HG03457 (cell line): ENCODE measurements at regions not wholly inside any gene's neighbourhood (a gene's known extent, or its start where the extent isn't known, plus 50 kb on each side); places are given as distances from the start of the nearest gene placed in this dataset.

Source experiments
- ATAC-seq: cut with Tn5 transposase; IDR thresholded peaks from one replicate; pipeline ENCODE4 v1.9.1; 2021; ENCODE audit warnings: moderate number of reproducible peaks; ENCODE audit not compliant: unreplicated experiment

DNA sequence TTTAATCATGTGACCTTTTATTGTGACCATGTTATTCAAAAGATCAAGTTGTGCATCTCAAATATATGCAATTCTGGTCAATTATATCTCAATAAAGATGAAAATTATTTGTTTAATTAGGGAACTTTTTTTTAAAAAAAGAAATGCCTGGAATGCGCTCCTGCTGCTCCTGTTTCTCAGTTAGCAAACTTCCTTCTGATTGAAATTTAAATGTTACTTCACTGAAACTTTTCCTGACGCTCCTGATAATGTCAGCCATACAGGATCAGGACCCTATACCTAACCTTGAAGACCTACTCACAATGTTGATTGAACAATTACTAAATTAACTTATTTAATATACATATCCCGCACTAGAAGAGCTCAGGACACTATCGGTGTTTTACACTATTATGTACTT, 190.4 kb downstream of the MACC1 start:
- ATAC-seq = no peak

- peak; percentile 80 for ATAC-seq
Observed at GRCh38 chr7:20021831-20022230, 195.4 kb downstream of the MACC1 start.

DNA sequence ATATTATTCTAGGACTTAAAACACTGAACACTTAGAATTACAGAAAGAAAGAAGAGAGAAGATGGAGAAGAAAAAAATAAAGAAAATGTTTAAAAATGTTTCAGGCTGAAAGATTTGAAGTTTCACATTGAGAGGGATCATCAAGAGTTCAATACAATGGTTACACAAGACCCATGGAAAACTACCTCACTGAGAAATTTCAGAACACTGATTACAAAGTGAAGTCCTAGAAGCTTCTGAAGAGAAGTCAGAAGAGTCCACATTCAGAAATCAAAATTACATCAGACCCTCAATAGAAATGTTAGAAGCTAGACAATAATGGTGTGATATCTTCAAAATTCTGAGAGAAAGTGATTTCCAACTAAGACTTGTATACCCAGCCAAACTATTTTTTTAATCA, 196.1 kb downstream of the MACC1 start:
- ATAC-seq = no peak

DNA sequence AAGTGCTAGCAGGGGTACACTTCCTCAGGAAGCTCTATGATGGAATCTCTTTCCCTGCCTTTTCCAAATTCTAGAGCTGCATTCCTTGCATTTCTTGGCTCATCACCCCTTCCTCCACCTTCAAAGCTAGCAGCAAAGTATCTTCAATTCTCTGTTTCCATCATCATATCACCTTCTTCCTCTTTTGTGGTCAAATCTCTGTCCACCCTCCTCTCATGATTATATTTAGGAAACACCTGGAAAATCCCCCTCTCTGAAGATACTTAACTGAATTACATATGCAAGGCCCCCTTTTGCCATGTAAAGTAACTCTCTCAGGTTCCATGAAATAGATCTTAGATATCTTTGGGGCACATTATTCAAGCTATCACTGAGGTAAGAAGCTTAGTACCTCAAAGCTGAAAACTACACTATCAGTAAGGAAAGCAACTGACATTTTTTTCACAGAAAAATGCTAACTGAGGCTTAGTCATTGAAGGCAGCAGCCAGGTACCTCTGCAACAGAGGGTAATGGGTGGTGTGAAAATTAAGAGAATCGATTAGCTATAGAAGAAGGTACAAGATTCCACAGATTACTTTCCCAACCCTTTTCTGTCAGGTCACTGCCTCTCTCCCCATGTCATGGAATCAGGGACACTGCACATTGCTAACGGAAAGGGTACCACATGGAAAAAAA, 197.3 kb downstream of the MACC1 start:
- ATAC-seq = peak; percentile 60

DNA sequence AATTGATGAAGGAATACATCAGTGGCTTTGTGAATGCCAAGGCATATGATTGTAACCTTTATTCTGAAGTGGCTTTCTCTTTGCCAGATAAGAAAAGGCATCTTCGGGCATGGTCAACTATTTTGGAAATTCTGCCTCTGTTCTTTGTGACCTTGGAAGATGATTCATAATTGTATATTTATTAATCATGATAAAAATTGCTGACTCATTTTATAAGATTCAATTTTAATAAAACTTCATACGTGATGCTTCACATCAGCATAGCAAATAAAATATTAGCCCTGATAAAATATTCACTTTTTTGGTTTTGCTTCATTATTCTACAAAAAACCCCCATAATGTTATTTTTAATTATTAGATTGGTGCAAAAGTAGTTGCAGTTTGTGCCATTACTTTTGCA, 200.5 kb downstream of the MACC1 start:
- no peak for ATAC-seq

GRCh38 chr7:20013536-20013935, 203.6 kb downstream of the MACC1 start:
- ATAC-seq = no peak

DNA sequence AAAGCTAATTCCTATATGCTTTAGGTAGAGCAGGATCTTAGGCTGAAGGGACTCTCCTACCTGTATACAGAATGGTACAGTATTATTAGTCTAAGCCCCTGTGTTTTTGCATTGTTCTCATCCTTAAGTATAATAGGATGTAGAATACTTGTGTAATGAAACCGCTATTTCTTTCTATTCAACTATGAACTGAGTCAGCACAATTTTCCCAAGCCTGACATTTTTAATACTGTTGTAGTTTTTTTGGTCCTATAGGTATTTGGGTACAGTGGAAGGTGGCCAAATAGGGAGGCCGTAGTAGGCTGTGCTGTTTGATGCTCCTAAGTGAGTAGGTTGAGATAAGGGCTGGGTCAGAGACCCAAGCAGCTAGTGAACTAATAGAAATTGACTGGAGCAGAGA, 205.1 kb downstream of the MACC1 start:
- ATAC-seq = no peak

- ATAC-seq = no peak
Observed at GRCh38 chr7:20010877-20011276, 206.3 kb downstream of the MACC1 start.

GRCh38 chr7:20007510-20007909, 209.7 kb downstream of the MACC1 start:
- no peak for ATAC-seq

- no peak for ATAC-seq
Observed at GRCh38 chr7:20005081-20005480, 212.1 kb downstream of the MACC1 start.

DNA sequence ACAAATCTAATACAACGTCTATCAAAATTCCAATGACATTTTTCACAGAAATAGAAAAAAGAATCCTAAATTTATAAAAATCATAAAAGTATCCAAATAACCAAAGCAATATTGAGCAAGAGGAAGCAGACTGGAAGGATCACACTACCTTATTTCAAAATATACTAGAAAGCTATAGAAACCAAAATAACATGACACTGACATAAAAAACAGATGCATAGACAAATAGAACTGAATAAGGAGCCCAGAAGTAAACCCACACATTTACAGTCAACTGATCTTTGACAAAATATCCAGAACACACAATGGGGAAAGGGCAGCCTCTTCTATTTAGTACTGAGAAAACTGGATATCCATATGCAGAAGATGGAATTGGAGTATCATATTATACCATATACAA, 217.5 kb downstream of the MACC1 start:
- no peak for ATAC-seq

GRCh38 chr7:19991936-19992335, 218.5 kb upstream of the TMEM196 start:
- no peak for ATAC-seq

GRCh38 chr7:19989906-19990305, 216.5 kb upstream of the TMEM196 start:
- no peak for ATAC-seq

GRCh38 chr7:19988860-19989259, 215.4 kb upstream of the TMEM196 start:
- peak; percentile 65 for ATAC-seq

DNA sequence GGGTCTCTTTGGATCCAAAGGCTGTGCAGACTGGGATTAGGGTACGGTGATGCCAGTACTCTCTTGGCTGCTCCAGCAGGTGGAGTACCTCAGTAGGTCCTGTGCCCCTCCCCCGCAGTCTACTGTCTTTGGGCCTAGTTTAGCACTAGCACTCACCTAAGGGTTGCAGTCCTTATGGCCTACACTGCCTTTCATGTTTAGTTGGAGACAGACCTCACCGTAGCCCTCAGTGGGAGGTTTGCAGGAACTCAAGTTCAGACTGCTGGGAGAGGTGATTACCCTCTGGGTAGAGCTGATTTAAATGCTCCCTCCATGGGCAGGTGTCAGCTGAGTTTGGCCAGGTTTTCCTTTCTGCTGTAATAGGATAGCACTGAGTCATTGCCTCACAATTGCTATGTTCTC, 210.8 kb upstream of the TMEM196 start:
- no peak for ATAC-seq

DNA sequence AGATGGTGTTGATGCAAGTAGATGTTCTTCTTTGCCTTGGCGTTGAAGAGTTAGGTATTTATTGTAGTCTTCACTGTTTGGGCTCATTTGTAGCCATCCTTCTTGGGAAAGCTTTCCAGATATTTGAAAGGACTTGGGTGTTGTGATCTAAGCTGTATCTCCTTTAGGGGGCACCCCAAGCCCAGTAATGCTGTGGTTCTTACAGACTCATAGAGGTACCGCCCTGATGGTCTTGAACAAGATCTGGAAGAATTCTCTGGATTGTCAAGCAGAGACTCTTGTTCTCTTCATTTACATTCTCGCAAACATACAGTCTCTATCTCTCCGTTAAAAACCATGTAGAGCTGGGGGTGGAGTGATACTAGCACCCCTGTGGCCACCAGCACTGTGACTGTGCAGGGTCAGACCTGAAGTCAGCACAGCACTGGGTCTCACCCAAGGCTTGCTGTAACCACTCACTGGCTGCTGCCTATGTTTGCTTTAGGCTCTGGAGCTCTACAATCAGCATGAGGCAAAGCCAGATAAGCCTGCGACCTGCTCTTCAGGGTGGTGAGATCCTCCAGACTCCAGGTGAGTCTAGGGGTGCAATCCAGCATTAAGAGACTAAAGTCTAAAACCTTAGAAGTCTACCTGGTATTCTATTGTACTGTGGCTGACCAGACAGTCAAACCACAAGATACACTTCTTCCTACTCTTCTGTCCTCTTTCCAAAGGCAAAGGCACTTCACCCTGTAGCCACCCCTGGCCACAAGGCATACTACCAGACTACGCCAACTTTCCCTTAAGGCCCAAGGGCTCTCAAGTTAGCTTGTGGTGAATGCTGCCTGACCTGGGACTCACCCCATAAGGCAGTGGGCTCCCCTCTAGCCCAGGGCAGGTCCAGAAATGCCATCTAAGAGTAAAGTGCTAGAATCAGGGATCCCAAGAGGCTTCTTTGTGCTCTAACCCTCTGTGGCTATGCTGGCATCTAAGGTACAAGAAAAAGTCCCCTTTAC, 209.7 kb upstream of the TMEM196 start:
- ATAC-seq = no peak

GRCh38 chr7:19973581-19973980, 200.2 kb upstream of the TMEM196 start:
- ATAC-seq = no peak

DNA sequence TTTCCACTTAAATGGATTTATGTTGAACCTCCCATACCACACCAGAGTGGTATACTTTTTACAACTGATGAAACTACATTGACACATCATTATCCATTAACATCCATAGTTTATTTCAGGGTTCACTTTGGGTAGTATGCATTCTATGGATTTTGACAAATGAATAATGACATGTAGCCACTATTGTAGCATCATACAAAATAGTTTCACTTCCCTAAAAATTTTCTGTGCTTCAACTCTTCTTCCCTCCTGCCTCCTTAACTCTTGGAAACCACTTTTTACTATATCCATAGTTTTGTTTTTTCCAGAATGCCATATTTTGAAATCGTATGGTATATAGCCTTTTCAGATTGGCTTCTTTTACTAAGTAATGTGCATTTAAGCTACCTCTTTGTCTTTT, 199.5 kb upstream of the TMEM196 start:
- no peak for ATAC-seq

GRCh38 chr7:19971956-19972355, 198.5 kb upstream of the TMEM196 start:
- no peak for ATAC-seq

DNA sequence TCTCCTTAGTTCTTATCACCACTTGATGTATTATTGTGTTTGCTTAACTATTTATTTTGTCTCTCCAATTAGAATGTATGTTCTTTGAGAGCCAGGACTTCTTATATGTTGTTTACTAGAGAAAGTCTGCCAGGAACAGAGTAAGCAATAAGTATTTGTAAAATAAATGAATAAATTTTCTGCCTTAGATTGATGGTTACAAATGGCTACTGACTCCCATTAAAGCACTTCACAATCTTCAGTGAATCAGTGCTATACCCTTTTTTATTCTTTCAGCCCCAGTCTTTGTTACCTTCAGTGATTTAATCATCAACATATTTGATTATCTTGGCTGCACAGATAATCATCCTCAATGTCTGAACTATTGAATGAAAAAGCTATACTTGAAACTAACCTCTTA, 197.1 kb upstream of the TMEM196 start:
- no peak for ATAC-seq

GRCh38 chr7:19969859-19970493, 196.6 kb upstream of the TMEM196 start:
- no peak for ATAC-seq

DNA sequence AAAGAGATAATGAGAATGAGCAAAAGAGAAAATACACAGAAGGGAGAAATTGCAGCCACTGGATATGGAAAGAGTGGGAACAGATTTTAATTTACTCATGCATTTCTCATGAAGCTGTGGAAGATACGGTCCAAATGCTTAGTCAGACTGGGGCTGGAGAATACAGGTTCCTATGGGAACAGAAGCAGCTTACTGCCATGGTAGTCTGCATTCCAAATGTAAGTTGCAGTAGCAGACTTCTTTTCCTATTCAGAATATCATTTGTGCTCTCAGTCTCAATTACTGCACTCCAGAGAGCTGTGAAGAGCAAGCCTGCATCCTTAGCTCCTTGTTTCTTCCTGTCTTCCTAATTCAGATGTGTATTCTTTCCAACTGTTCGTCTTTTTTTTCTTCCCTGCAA, 190.8 kb upstream of the TMEM196 start:
- ATAC-seq = no peak
